ENCODE measurements at regions not wholly inside any gene's neighbourhood (a gene's known extent, or its start where the extent isn't known, plus 50 kb on each side); places are given as distances from the start of the nearest gene placed in this dataset.

DNA sequence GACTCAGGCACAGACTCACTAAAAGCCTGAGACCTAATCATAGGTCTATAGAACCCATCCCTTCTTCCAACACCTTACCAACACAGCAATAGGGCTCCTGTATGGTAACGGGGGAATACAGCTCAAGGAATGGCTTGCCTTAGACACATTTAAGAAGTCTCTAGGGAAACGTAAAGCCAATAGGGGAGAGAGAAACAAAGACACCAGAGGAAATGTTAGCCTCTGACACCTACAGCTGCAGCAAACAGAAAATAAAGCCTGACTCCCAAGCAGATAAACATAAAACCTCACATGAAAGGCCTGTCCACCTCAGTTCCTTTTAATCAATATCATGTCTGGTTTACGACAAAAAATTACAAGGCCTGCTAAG is 51.1 kb upstream of the NCOA1 start:
- TF ChIP-seq, protein P1, sequence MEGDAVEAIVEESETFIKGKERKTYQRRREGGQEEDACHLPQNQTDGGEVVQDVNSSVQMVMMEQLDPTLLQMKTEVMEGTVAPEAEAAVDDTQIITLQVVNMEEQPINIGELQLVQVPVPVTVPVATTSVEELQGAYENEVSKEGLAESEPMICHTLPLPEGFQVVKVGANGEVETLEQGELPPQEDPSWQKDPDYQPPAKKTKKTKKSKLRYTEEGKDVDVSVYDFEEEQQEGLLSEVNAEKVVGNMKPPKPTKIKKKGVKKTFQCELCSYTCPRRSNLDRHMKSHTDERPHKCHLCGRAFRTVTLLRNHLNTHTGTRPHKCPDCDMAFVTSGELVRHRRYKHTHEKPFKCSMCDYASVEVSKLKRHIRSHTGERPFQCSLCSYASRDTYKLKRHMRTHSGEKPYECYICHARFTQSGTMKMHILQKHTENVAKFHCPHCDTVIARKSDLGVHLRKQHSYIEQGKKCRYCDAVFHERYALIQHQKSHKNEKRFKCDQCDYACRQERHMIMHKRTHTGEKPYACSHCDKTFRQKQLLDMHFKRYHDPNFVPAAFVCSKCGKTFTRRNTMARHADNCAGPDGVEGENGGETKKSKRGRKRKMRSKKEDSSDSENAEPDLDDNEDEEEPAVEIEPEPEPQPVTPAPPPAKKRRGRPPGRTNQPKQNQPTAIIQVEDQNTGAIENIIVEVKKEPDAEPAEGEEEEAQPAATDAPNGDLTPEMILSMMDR (IDR thresholded peaks at IDR 0.05; ENCODE audit: low read depth, low read length): no peak
- H3K27me3 ChIP-seq: no peaks in the 10 kb centered on the region
- no peak overlapping the region for H3K4me3 ChIP-seq
- no peaks in the 10 kb centered on the region for H3K9me3 ChIP-seq (ENCODE audit: low read depth)
- no peaks in the 10 kb centered on the region for H3K36me3 ChIP-seq
- H3K4me1 ChIP-seq (ENCODE audit: low read depth): no peaks in the 10 kb centered on the region
- H3K27ac ChIP-seq: no peak overlapping the region
- DNase-seq (ENCODE audit: low read depth in 1 of 2, low spot score in 1 of 2): no peak

DNA sequence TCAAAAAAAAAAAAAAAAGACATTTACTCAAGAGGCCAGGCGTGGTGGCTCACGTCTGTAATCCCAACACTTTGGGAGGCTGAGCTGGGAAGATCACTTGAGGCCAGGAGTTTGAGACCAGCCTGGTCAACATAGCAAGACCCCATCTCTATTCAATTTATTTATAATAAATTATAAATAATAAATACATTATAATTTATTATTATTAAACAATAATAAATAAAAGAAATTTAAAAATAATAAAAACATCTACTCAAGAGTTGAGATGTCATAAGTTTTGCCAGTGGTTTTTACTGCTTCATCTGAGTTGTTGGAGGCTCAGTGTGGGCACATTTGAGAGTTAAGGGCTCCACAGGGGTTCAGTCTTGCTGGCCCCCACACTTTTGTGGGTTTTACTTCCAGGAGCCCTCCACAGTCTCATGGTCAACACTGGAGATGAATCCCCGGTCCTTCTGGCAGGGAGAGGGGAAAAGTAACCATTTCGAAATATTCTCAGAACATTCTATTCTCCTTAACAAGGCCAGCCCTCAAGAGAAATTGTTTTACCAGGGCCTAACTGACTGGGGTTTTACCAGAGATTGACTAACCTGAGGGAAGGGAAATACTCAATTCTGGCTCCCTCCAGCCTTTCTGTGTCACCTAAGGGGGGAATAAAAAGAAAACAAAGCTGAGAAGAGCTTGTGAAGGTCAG is 51.6 kb upstream of the NCOA1 start:
- Histone ChIP-seq H3K27me3 (no peaks in the 10 kb centered on the region), H3K27ac (no peak overlapping the region), H3K4me1 (ENCODE audit: low read depth) (no peaks in the 10 kb centered on the region), H3K4me3 (no peak overlapping the region), H3K9me3 (ENCODE audit: low read depth) (no peaks in the 10 kb centered on the region), H3K36me3 (no peaks in the 10 kb centered on the region)
- peak in 1 of 2 donors; percentile 17 for DNase-seq (ENCODE audit: low read depth in 1 of 2, low spot score in 1 of 2)
- TF ChIP-seq, protein P1 (IDR thresholded peaks at IDR 0.05; ENCODE audit: low read depth, low read length): no peak

DNA sequence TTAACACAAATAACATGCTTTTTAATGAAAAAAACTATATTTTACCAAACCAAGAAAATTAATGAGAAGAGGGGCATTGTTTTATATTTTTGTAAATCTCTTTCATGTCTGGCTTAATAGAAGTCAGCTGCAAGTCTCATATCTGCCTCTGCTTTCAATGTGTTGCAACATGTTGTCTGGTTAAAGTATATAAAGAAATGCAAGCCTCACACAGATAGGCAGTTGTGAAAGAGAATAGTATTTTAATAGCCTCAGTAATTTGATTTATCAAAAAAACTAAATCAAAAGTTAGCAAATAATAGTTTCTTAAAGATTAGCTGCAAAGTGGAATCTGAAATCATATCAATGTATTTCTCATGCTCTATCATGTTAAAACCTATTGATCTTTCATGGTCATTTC is 52.9 kb upstream of the NCOA1 start:
- TF ChIP-seq, protein P1 (IDR thresholded peaks at IDR 0.05; ENCODE audit: low read depth, low read length): no peak
- Histone ChIP-seq H3K27ac (no peak overlapping the region), H3K9me3 (ENCODE audit: low read depth) (no peaks in the 10 kb centered on the region), H3K27me3 (no peaks in the 10 kb centered on the region), H3K36me3 (no peaks in the 10 kb centered on the region), H3K4me3 (no peak overlapping the region), H3K4me1 (ENCODE audit: low read depth) (no peaks in the 10 kb centered on the region)
- DNase-seq (ENCODE audit: low read depth in 1 of 2, low spot score in 1 of 2): peak in 1 of 2 donors; percentile 82

DNA sequence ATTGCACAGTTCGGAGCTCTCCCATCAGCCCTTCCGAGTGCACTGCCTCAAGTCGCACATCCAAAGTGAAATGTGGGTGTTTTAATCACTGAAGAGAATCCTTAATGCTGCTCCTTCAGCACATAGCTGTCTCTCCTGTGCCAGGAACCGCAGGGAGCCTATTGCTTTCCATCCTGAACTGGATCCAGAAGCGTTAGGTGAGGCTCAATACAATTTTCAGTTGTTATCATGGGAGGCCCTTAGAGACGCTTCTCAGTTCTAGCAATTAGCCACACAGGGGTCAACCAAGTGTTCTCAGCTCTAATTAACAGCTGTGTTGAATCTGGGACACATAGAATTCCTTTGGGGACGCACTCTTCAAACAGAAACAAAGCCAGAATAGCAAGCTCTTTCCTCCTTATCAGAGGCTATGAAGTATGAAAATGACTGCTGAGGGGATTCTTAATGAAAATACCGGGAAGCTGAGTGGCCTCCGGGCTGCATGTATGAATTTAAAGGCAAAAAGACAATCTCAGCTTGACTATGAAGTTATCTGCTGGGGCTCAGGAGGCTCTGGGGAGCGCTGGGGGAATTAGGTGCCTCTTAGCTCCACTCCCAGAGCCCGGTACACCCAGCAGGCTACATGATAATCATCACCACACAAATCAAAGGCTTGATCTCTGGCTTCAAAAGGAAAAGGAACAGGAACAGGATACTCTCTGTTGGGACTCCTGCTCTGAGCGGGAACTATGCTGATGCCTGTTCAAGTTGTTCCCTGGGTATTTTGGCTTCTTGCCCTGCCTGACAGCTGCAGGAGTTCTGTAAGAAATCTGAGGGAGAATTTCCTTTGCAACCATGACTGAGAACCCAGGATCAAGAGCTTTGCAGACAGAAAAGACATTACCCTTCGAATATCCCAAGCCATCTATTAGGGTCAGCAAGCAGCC is 55.4 kb upstream of the NCOA1 start:
- Histone ChIP-seq H3K27me3 (no peaks in the 10 kb centered on the region), H3K4me1 (ENCODE audit: low read depth) (no peaks in the 10 kb centered on the region), H3K9me3 (ENCODE audit: low read depth) (no peaks in the 10 kb centered on the region), H3K27ac (no peak overlapping the region), H3K36me3 (no peaks in the 10 kb centered on the region), H3K4me3 (no peak overlapping the region)
- peak; percentile 43 to 88 for DNase-seq (ENCODE audit: low read depth in 1 of 2, low spot score in 1 of 2)
- TF ChIP-seq, protein P1 (IDR thresholded peaks at IDR 0.05; ENCODE audit: low read depth, low read length): no peak

DNA sequence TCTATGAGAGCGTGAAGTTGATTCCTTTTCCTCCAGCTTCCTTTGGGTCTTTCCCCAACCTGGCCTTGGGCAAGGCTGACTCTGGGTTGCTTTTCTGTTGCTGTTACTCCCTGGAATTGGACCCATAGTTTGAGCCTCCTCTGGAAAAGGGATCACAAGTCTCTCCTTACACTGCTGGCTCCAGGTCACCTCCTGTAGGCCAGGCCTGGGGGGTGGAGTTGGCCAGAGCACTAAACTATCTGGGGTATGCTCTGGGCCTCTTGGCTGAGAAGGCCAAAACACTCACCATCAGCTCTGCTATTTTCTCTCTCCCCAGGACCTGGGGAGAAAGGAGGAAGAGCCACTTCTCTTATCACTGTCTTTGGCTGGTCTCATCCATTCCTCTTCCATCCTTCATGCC is 56.5 kb upstream of the NCOA1 start:
- Histone ChIP-seq H3K4me1 (ENCODE audit: low read depth) (peaks cover 3% of the 10 kb centered on the region), H3K27me3 (no peaks in the 10 kb centered on the region), H3K4me3 (no peak overlapping the region), H3K9me3 (ENCODE audit: low read depth) (no peaks in the 10 kb centered on the region), H3K36me3 (no peaks in the 10 kb centered on the region), H3K27ac (no peak overlapping the region)
- TF ChIP-seq, protein P1 (IDR thresholded peaks at IDR 0.05; ENCODE audit: low read depth, low read length): no peak
- no peak for DNase-seq (ENCODE audit: low read depth in 1 of 2, low spot score in 1 of 2)
